ENCODE measurements at regions not wholly inside any gene's neighbourhood (a gene's known extent, or its start where the extent isn't known, plus 50 kb on each side); places are given as distances from the start of the nearest gene placed in this dataset.

DNA sequence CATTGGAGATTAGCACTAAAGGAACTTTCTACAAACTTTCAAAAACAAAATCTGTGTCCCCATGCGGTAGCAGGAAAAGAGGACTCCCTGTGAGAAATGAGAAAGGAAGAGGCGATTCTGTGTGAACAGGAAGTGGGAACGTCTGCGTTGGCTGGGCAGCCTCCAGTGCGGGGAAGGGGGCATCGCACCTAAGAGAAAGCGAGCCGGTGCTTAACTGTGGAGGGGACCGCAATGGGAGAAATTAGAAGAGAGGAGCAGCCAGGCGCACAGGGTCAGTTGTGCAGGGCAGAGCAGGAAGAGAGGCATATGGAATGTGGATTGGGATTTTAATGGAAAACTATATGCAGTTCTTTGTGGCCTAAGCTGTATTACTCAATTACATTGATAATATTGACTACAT is 77.4 kb upstream of the DOCK9 start:
- DNase-seq (ENCODE audit: low spot score) = no peak

DNA sequence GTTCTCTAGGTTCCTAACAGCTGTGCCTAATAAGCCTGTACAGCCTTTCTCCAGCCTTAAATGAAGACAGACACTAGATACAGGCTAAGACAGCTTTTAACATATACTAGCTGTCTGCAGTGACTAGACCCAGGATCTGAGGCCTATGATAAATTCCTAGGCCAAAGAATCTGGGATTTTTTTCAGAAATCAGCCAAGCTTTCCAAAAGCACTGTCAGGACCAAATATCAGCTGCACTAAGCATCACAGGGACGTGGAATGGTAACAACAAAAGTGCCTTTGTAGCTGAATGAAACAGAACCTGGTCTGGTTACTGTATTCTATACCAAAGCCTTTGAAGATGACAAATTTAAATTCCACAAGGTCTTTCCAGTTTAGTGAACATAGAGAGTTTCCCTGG is 77.9 kb upstream of the DOCK9 start:
- DNase-seq (ENCODE audit: low spot score) = no peak

DNA sequence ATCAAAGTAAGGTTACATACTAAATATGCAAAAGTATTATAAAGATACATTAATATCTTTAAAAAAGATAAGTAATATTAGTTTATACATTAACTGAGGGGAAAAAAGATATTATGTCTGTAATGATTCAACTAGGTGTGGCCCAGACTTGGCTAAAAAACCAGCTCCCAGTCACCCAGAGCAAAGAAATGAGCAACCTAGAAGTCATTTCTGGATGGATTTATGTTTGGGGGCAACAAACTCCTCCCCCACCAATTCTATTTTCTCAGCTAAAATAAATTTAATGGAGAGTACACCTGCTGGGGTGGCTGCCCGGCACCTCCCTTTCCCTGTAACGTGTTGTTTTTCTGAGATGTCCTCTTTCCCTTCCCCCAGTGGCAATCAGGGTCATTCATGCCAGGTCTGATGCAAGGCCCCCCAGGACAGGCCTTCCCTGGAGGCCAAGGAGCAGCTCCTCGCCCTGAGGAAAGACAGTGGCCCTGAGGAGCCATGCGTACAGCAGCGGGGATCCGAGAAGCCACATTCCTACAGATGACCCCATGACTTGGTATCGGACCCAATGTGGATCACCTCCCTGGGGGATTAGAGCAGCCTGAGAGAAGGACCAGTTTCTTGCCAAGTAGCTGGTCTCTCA is 78.6 kb upstream of the DOCK9 start:
- no peak for DNase-seq (ENCODE audit: low spot score)

DNA sequence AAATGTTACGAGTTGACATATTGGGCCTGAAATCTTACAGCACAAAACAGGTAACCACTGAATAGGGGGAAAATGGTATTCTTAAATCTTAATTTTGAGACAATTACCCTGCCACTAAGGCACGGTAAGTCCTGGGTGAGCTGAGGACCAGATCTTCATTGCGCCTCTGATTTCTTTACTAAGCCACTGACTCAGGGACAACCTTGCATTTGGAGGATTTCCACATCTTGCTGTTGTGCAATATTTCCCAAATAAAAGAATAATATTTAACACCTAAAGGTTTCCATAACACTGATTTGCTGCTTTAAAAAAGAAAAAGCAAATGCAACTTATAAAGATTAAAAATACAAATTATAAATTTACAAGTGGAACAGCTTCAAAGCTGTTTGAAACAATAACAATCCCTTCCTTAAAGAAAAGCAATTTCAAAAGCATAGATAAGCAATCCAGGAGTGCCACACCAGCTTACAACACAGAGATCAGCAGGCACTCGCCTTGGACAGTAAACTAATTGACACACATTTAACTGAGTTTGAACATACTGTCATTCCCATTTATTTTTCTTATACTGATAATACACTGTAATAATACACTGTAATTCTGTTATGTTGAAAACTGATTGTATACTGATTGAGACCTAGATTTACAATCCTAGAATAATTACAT is 79.6 kb upstream of the DOCK9 start:
- no peak for DNase-seq (ENCODE audit: low spot score)

DNA sequence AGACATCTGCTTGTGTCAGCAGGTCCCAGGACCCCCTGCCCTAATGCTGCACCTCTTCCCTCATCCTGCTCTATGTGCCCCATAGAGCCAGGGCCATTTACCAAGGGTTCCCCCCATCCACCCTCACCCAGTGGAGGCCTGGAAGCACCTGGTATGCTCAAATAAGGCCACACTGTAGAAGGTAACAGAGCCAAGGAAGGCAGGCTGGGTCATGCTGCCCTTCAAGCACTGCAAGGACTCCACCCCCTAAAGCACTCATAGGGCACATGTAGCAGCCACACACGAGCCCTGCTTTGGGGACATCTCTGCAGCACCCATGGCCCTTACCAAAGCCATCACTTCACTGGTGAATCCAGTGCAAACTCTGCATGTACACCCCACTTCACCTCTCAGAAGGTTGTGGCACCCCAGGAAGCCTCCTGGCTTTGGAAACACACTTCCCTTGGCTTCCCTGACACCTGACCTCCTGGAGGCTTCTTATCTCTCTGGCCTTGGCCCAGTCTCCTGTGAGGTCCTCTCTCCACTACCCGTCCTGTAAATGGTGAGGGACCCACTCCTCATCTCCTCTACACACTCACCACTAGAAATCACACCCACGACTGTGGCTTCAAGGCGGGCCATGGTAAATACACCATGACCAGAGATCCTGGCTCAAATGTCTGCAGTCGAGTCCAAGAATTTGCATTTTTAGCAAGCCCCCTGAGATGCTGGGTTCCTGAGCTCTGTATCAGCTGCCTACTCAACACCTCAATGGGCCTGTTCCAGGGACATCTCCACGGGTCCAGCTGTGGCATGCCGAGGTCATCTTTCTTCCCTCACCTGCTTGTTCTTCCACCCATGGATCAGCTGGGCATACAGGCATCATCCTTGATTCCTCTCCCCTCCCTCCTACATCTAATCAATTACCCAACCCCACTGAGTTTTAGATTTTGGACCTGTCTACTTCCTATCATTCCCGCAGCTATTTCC is 80.9 kb upstream of the DOCK9 start:
- no peak for DNase-seq (ENCODE audit: low spot score)

DNA sequence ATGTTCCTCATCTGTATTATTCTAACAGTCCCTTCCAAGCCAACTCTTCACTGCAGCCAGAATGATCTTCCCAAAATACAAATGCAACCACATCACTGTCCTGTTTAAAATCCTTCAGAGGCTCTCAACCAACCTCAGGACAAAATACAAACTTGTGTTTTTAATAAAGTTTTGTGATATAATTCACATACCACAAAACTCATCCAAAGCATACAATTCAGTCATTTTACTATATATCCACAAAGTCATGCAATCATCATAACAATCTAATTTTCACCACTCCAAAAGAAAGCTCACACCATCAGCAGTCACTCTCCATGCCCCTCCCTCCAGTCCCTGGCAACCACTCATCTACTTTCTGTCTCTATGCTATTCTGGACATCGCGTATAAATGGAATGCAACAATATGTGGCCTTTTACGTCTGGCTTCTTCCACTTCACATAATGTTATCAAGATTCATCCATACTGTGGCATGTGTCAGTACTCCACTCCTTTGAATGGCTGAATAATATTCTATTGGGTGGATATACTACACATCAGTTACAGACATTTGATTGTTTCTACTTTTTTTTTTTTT is 81.7 kb upstream of the DOCK9 start:
- no peak for DNase-seq (ENCODE audit: low spot score)

DNA sequence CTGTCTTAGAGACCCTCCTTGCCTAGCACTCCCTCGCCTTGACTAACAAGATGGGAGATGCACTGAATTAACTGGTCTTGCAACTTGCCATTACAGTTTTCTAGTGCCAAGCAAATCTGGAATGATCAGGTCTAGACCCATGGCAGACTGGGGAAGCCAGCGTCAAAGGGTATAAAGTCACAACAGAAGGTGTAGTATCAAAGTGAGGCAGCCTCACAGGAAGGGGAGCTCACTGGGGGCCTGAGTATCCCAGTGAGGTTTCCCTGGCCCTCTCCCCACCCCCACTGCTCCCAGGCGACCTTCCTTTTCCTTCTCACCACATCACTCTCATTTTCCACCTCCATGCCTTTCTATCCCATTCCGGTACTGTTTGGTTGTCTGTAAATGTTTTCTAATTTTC is 83.5 kb upstream of the DOCK9 start:
- DNase-seq (ENCODE audit: low spot score) = no peak

DNA sequence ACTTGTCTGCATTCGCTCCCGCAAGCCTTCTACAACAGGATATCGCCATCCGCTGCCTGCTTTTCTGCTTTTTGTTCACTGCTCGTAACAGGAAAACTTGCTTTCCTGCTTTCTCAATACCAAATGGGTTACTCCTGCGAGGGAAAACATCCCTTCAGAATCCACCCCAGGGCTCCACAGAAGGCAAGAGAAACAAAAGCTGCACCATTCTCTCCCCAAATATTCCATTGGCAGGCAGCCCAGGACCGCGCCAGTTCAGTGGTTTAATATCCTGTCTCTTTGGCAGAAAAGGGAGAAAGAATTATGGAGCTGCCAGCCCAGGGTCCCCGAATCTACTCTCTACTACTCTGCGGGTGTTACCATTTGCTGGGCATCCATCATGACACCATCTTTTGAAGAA is 84.7 kb upstream of the DOCK9 start:
- no peak for DNase-seq (ENCODE audit: low spot score)

DNA sequence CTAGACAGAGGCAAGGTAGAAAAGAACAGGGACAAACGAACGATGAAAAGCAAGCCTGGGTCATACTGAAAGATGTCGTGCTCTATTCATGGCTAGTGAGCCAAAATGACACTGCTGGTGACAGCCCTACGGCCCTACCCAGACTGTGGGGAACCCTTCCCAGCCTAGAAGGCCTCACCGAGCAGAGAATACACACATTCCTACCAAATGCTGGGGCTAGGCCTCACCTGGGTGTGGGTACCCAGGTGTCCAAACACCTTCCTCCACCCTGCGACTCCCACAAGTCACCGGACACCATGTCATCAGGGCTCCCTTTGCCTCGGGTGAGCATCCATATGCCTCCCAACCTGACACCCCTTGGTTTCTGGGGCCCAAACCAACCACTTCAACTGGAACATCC is 85.3 kb upstream of the DOCK9 start:
- DNase-seq (ENCODE audit: low spot score) = no peak

DNA sequence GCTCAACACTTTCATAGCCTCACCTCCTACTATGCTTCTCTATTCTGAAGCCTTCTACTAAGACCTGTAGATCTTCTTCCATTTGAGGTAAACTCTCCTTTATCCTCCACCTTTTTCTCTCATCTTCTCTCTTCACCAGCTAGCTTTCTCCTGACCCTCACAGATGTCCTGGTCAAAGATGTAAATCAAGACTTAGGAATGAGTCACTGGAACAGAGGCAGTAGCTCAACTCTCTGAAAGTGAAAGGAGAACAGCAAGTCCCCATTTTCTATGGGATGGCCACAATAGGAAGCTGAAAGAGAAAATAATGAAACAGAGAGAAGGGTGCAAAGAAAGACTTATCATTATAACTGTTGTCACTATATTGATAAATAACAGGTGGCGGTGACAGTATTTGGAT is 86.1 kb upstream of the DOCK9 start:
- DNase-seq (ENCODE audit: low spot score) = no peak

DNA sequence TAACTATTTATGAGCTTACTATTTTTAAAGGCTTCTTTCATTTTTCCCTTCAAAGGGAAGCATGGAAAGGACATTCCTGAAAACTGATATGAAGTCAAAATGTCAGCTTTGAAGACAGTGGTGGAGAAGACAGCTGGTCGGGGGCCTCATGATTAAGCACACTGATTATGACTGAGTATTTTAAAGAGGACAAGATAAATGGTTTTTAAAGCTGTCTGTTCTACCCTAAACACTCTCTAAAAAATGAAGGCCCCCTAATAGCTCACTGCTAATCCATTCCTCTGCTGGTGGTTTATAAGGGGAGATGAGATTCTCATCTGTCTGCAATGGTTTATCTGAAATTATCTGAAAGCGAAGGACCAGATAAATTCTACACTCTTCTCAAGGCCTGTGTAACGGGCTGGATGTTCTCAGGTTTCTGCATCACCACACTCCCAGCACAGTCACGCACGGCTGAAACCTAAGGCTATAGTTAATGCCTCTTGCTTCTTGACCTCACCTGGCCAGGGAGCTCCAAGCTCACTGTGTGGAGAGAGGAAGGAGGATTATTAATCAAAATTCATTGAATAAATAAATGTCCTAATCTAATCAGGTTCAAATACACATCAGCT is 86.9 kb upstream of the DOCK9 start:
- no peak for DNase-seq (ENCODE audit: low spot score)

DNA sequence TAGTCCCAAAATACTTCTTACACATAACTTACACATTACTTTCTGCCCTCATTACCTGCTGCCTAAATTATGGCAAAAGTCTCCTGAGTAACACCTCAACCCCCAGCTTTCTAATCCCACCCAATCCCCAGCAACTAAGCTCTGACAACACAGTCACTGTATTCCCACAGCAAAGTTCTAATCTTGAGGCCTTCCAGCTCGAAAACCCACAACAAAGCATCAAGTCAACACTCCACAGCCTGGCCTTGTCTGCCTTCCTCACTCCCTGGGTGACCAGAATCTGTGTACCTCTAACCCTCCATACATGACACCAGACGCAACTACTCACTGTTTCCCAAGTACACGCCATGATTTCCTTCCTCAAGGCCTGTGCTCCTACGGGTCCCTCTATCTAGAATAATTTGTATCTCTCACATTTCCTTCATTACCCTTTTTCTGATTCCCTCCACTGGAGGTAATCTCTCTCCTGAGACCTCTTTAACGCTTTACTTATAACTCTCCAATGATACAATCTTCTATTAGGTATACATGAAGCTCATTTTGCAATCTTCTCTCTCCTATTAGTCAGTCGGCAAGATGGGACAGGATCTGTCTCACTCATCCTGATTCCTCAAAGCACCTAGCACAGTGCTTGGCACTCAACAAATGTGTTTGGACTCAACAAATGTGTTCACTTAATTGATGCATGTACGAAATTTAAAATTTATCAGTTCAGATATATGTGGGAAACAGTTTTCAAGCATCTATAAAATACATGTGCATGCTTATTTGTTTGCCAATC is 87.6 kb upstream of the DOCK9 start:
- no peak for DNase-seq (ENCODE audit: low spot score)

DNA sequence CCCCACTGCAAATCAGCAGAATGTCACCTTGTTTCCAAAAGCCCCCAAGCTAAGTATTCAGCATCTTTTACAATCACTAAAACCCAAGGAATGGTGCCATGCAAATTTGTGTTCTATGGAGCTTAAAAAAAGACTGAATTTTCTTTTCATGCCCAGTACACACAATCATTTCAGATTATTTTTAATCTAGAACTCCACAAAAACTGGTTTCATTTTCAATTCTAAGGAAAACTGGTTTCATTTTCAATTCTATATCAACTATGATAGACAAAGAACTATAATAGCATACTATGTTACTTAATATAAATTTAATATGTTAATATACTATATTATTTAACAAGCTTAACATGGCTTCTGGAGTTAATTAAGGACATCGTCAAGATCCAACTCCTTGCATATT is 88.4 kb upstream of the DOCK9 start:
- no peak for DNase-seq (ENCODE audit: low spot score)

DNA sequence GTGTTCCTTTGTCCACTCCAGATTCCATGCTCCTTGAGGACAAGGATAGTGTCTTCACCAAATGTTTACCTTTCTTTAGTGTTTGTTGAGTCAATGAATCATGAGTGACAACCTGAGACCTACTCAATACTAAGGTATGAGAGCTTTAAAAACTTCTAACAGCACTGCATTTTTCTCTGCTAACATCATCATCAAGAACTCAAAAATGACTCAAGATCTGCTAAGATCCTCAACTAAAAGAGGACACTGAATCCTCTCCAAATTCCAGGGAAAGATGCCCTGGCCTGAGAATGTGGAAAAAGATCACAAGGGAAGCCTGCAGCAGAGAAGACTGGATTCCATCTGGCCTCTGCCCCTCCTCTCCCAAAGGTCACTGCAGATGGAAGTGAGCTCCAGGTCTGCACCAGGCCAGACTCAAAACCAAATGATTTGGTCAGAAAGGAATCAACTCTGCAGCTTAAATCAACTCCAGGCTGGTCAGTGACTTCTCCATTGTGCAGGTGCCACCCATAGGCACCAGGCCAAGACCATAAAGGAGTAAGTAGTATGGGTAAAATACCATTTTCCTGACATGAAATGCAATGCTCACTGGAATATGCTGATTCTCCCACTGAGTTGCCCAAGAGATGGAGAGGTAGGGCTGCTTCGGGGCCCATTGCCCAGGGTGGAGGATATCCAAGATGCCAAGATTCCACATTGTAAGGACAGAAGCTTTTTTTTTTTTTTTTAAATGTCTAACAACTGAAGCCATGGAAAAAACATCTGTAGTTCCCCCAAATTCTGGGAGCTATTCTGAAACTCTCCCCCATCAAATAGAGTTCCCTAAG is 89.5 kb upstream of the DOCK9 start:
- DNase-seq (ENCODE audit: low spot score) = no peak

DNA sequence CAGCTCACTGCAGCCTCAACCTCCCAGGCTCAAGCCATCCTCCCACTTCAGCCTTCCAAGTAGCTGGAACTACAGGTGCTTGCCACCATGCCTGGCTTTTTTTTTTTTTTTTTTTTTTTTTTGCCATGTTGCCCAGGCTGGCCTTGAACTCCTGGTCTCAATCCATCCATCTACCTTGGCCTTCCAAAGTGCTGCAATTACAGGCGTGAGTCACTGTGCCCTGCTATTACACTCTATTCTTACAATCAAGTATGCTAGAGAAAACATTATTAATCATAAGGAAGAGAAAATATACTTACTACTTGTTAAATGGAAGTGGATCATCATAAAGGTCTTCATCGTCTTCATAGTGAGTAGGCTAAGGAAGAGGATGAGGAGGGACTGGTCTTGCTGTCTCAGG is 93.3 kb upstream of the DOCK9 start:
- no peak for DNase-seq (ENCODE audit: low spot score)

DNA sequence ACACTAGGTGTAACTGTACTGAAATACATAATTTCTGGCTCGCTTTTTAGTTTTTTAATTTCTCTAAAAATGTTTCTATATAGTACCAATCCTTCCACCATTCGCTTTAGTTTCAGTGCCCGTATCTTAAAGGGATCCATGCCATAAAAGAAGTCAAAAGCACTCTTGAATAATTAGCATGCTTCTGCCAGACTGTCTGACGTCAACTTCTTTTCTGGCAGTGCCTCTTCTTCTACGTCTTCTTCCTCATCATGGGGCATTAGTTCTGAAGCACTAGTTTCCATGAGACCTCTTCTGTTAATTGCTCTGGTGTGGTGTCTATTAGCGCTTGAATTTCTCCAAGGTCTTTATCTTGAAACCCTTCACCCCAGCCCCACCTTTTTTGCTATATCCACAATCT is 93.8 kb upstream of the DOCK9 start:
- no peak for DNase-seq (ENCODE audit: low spot score)

DNA sequence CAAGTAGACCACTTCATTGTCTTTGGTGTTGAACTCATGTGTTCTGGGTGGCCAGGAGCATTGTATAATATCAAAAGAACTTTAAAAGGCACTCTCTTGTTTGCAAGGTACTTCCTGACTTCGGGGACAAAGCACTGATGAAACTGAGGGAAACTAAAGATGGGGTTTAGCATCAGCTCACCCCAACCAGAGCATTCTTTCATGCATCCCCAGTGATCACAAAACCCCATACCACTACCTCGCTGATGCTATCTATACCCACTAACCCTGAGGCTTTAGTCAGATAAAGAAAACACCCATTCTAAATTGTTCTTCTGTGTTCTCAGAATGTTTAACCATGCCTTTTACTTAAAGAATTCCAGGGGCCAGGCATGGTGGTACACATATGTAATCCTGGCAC is 94.5 kb upstream of the DOCK9 start:
- DNase-seq (ENCODE audit: low spot score) = no peak

DNA sequence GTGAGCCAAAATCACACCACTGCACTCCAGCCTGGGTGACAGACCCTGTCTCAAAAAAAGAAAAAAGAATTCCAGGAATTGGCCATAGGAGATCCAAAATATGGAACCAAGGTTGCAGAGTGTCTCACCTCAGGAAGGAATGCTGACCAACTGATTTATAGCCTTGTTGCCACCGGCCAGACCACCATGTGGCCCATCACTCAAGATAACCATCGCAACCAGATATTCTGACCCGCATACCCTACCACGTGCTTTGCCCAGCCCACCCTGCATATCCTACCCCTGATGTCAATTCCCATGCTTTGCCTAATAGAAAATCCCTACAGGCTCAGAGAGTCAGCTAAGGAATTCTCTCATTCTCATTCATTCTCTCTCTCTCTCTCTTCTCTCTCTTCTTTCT is 95.1 kb upstream of the DOCK9 start:
- DNase-seq (ENCODE audit: low spot score) = no peak

DNA sequence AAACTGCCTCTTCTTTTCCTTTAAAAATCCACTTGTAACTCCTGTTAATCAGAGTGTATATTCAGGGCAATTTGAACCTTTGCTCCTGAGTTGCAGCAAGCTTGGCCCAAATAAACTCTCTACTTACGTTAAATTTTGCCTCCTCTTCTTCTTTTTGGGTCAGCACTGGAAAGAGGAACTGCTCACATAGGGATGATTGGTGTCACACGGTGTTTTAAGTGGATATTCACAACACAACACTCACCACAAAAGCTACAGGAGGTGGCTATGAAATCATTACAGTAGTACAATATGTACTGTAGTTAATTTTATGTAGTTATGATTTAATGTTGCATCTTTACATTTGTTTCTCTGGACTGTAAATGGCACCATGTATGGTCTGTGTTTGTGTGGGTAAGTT is 96.8 kb upstream of the DOCK9 start:
- DNase-seq (ENCODE audit: low spot score) = no peak

Measured in CD4-positive, alpha-beta T cell treated with Interleukin-2 at 100 ng/mL for 4 hours (primary cell).